Activated CD4-positive, alpha-beta T cell treated with anti-CD3 and anti-CD28 coated beads, Interleukin-2, amount 50 U/mL, for 48 hours (primary cell): ENCODE measurements at regions not wholly inside any gene's neighbourhood (a gene's known extent, or its start where the extent isn't known, plus 50 kb on each side); places are given as distances from the start of the nearest gene placed in this dataset.

ENCODE experiments used
- DNase-seq, 2 experiments: peaks; one replicate each; pipeline ENCODE4 v3.0.0-alpha.2; 2020

DNA sequence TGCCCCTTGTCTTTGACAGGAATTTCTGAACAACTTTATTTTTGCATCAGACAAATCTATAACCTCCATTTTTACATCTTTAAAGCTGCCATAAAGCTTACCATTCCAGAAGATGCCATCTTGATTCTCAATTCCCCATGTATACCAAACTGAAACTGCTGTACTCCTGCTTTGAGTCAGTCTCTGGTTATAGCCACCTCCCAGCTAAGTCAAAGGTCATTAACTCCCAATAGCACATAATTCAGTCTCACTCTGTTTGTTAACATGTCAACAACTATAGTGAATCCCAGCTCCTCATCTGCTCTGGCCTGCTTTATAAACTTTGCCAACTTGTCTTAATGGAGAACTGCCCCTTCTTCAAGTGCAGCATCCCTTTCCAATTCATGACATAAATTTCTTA, 343.6 kb downstream of the FRK start:
- DNase-seq: no peak

GRCh38 chr6:115712291-115712961, 348.3 kb downstream of the FRK start:
- DNase-seq: no peak

DNA sequence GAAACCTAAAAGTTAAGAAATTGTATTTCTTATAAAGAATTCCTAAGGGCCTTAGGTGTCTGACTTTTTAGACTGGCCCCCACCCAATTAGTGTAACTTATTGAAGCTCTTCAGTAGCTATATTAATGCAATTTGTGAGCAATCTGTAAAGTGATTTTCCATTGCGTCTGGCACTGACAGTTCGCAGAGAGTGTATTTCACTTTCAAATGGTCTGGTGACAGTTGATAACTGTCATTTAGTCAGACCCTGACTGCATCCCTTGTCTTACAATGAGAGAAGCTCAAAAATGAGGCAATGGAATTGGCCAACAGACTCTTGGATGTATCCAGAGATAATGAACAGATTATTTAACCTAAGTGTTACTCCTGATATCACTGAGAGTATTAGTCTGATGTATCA, 351.8 kb downstream of the FRK start:
- DNase-seq: no peak

GRCh38 chr6:115706981-115707380, 353.7 kb downstream of the FRK start:
- no peak for DNase-seq

DNA sequence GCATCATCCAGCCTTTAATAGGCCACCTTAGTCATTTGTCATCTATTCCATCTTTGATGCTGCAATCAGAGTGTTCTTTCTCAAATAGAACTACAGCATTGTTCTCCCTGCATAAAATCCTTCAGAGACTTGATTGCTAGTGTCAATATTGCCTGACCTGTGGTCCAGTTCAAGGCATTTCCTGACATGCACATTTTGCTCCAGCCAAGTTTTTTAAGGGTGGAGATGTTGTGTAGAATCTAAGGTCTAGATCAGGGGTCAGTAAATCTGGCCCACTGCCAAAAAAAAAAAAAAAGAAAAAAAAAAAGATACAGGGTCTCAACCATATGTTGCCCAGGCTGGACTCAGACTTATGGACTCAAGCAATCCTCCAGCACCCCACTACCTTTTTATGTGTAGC, 354.4 kb downstream of the FRK start:
- DNase-seq: no peak

GRCh38 chr6:115704028-115704427, 356.7 kb downstream of the FRK start:
- no peak for DNase-seq

GRCh38 chr6:115691433-115691832, 369.3 kb downstream of the FRK start:
- no peak for DNase-seq

DNA sequence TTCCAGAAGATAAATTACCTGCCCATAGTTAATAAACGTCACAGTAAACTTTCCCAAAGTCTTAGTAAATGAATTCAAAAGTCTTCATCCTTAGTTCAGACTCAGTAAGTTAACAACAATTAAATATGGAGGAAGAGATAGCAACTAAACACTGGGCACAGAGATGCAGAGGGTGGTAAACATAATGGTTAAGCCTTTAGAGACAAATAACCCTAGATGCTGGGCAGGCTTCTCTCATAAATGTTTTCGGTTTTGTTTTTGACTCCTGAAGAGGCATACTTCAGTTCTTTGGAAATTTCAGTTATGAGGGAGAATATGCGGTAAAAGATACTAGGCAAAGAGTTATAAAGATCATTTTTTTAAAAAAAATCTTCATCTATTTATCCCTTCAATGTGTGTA, 369.8 kb downstream of the FRK start:
- no peak for DNase-seq

DNA sequence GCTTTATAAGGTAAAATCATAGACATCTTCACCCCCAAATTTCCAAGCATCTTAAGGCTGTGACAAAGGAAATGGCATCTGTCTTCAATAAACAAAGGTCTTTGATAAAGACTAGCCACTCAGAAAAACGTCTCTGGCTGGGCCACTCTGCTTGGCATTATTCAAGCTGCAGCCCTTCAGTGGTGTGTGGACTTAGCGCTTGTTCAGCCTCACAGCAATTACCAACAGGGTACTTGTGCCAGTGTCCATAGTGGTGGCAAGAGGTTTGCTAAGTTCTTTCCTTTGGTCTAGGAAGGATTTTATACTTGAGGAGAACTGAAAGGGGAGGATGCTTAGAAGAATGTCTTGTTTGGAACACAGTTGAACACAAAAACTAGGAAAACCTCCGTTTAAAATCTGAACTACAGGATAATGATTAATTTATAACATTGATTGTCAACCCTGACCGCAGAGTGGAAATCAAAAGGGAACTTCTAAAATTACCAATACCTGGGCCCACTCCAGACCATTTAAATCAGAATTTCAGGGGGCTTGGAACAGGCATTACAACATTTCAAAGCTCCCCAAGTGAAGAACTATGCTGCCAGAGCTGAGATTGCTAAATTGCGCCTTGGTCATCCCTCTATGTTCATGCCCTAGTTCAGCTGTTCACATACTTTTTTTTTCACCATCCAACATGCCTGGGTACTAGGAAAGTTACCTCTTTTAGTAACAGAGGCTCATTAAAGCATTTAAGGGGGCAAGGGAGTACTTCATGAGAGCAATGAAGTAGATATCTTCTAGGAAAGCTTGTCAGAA, 378.5 kb downstream of the FRK start:
- no peak for DNase-seq

DNA sequence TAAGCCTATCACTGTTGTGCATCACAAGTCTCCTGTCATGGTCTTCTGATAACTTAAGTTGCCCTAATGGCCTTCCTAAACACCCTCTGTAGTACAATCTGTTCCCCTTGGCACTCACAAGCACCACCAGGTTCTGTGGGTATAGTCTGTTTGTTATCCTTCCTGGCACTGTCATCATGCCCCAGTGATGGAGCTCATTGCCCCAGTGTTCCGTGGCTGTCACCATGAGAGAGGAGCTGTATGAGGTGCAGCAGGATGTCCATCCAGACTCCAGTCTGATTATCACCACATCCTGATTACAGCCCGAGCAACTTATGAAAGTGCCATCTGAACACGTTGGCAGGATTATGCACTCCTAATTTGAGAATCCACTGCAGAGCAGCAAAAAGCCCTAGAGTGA, 380.1 kb downstream of the FRK start:
- no peak for DNase-seq

GRCh38 chr6:115677198-115677597, 383.5 kb downstream of the FRK start:
- no peak for DNase-seq

GRCh38 chr6:115675443-115675842, 385.2 kb downstream of the FRK start:
- no peak for DNase-seq

DNA sequence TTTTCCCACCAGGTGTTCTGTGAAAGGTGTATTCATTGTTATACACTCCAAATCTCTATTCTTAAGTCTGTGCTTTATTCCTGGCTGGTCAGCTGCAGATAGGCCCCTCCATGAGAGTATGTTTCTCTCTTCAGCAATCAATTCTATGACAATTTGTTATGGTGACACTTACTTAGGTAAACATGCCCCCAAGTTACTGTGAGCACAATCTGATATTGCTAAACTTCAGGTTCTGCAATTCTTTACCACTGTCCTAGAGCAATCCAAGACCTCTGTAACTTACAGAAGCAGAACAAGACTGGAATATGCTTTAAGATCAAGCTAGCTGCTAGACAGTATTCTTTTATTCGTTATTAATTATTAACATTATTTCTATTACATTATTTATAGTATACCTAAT, 391.9 kb downstream of the FRK start:
- no peak for DNase-seq

- DNase-seq: no peak
Observed at GRCh38 chr6:115668211-115668610, 392.5 kb downstream of the FRK start.

DNA sequence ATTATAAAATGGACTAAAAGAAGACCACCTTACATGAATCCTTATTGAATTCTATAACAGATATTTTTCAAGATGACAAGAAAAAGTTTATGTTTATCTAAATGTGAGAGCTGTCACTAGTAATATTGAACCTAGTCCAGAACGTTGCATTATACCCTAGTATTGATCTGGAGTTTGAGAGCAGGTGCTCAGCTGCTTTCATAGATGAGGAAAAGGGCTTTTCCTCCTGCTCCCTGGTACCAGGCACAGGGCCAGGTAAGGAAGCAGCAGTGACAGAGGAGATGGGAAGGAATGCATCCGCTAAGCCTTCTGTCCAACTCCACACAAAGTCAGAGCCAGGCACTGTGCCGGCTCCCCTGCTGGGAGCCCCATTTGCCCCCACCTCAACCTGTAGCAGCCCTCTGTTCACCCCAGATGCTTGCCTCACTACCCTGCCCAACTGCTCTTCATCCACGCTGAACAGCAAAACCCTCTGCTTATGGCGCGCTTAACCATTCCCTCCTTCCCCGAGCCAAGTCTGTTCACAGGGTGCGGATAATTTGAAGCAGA, 393.1 kb downstream of the FRK start:
- DNase-seq: no peak

- DNase-seq: no peak
Observed at GRCh38 chr6:115666997-115667396, 393.7 kb downstream of the FRK start.

- DNase-seq: no peak
Observed at GRCh38 chr6:115665310-115665709, 395.4 kb downstream of the FRK start.

DNA sequence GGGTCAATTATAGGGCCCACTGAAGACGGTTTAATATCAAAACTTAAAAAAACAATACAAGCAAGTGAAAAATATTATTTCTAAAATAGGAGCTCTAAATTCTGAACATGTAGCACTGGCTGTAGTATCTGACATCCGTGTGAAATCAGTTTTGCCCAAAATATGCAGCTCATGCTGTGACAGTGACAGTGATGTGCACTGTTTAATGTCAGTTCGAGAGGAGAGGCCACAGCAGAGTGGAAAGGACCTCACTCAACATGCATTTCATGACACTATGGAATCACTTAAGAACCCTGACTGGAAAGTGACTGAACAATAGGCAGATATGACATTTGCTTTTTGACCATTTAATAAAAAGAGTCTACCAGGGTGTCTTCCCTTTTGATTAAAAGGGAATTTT, 397.0 kb downstream of the FRK start:
- DNase-seq: no peak

GRCh38 chr6:115643762-115644161, 416.9 kb downstream of the FRK start:
- no peak for DNase-seq

DNA sequence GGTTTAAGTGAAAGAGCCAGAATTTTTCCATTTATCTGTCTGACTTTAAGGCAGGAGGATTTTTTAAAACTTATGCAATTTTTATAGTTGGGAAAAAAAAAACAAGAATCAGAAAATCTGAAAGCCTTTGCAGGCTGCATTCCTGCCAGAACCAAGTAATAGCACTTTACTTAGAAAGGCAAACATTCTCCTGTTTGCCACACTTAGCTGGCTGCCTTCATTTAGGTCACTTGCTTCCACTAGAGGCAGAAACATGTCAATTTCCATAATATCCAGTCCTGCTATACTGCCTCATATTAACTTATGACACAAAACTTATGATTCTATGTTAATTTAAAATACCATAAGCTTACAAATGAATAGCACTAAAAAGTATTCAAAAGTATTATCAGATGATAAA, 425.8 kb downstream of the FRK start:
- DNase-seq: no peak

DNA sequence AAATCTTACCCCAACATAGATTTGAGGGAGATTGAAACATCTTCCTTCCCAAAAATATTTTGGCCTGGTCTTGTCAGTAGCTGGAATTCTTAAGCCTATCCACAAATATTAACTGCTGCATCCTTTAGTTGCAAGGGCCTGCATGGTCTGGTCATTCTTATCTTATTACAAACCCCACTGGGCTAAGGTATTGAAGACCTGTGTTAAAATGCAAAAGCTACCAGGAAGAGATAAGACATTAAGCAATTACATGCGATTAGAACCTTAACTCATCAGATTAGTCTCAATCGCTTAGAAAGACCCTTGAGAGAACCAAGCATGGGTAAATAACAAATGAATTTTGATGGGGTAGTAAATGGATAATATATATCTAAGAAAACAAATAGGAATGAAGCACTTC, 426.6 kb downstream of the FRK start:
- no peak for DNase-seq

GRCh38 chr6:115631028-115631427, 429.7 kb downstream of the FRK start:
- DNase-seq: no peak

- DNase-seq: no peak
Observed at GRCh38 chr6:115630424-115631024, 430.2 kb downstream of the FRK start.

DNA sequence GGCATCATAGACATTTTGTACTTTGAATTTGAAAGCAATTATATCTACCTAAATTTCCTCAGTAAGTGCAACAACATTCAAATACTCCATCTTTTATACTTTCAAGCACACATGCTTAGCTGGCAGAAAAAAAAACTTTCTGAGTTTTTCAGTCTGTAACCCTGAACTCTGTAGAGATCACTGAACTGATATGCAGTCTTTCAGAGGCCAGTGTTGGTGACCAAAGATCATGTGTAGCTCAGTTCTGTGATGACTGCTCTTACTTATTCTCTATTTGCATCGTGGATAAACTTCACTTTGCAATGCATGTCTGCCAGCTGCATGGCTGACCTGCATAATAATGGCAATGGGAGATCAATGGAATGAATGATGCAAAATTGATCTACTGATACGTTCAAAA, 431.3 kb downstream of the FRK start:
- DNase-seq: no peak
